Mesothelial cell of epicardium (in vitro differentiated cells): ENCODE measurements at regions not wholly inside any gene's neighbourhood (a gene's known extent, or its start where the extent isn't known, plus 50 kb on each side); places are given as distances from the start of the nearest gene placed in this dataset.

Experiments used
- DNase-seq, 2 experiments: peaks; one replicate each; pipeline ENCODE4 v3.0.0; 2021; ENCODE audit warnings: low spot score in 2 of 2; ENCODE audit not compliant: unreplicated experiment in 2 of 2
- H3K27ac Mint-ChIP-seq: 2 replicates; pipeline ENCODE4 v1.8.0; 2021; ENCODE audit warnings: mixed read lengths
- H3K27me3 Mint-ChIP-seq: 2 replicates; pipeline ENCODE4 v1.8.0; 2021; ENCODE audit warnings: low read depth, mixed read lengths
- H3K36me3 Mint-ChIP-seq: 2 replicates; pipeline ENCODE4 v1.8.0; 2021; ENCODE audit warnings: mixed read lengths
- H3K4me1 Mint-ChIP-seq: 2 replicates; pipeline ENCODE4 v1.8.0; 2021; ENCODE audit warnings: mixed read lengths
- H3K4me3 Mint-ChIP-seq: 2 replicates; pipeline ENCODE4 v1.8.0; 2021; ENCODE audit warnings: mild to moderate bottlenecking, moderate library complexity, mixed read lengths
- H3K9me3 Mint-ChIP-seq: 2 replicates; pipeline ENCODE4 v1.8.0; 2021; ENCODE audit warnings: mixed read lengths
- TF ChIP-seq, protein P1 (sequence below): fragments of 200-600 bp; sonication (generic); IDR thresholded peaks from one replicate; pipeline ENCODE4 v1.5.0; 2021; ENCODE audit warnings: antibody characterized with exemption; ENCODE audit not compliant: unreplicated experiment

DNA sequence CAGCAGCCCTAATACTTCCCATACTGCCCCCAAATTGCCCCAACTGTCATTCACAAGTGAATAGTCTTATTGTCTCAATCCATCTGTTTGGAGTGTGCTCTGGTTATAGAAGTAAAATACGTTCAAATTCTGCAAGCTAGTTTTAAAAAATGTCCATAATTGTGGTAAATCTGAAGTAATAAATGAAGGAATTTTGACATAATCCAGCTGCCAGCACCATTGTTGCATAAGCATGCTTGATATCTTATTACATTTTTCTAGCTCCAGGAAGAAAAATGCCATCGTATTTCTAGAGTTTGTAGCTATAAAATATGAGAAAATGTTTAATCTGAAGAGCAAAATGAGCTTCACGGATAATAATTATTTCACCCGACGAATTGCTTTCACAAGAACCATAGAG is 664.7 kb downstream of the RFPL4B start:
- Mint-ChIP-seq H3K27ac (peak overlapping the region; percentile 65), H3K4me1 (peaks cover 43% of the 10 kb centered on the region), H3K27me3 (no peaks in the 10 kb centered on the region), H3K4me3 (no peak overlapping the region), H3K36me3 (no peaks in the 10 kb centered on the region), H3K9me3 (no peaks in the 10 kb centered on the region)
- TF ChIP-seq, protein P1, sequence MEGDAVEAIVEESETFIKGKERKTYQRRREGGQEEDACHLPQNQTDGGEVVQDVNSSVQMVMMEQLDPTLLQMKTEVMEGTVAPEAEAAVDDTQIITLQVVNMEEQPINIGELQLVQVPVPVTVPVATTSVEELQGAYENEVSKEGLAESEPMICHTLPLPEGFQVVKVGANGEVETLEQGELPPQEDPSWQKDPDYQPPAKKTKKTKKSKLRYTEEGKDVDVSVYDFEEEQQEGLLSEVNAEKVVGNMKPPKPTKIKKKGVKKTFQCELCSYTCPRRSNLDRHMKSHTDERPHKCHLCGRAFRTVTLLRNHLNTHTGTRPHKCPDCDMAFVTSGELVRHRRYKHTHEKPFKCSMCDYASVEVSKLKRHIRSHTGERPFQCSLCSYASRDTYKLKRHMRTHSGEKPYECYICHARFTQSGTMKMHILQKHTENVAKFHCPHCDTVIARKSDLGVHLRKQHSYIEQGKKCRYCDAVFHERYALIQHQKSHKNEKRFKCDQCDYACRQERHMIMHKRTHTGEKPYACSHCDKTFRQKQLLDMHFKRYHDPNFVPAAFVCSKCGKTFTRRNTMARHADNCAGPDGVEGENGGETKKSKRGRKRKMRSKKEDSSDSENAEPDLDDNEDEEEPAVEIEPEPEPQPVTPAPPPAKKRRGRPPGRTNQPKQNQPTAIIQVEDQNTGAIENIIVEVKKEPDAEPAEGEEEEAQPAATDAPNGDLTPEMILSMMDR, result no peak
- DNase-seq, result no peak

DNA sequence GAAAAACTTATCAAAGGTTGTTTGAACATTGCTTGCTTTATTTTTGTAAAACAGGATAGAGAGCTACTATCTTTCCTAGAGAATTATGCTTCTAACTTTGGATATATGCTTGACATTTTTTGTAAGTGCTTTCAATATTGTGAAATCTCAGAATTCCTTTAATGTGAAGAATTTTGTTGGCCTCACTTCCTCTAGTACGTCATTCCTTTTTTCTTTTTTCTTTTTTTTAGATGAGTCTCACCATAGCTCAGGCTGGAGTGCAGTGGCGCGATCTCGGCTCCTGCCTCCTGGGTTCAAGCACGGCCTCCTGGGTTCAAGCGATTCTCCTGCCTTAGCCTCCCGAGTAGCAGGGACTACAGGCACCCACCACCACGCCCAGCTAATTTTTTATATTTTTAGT is 668.1 kb downstream of the RFPL4B start:
- Mint-ChIP-seq H3K27me3 (no peaks in the 10 kb centered on the region), H3K4me1 (peaks cover 51% of the 10 kb centered on the region), H3K9me3 (no peaks in the 10 kb centered on the region), H3K4me3 (no peak overlapping the region), H3K36me3 (no peaks in the 10 kb centered on the region), H3K27ac (peak overlapping the region; percentile 19)
- TF ChIP-seq, protein P1, result no peak
- DNase-seq, result no peak

DNA sequence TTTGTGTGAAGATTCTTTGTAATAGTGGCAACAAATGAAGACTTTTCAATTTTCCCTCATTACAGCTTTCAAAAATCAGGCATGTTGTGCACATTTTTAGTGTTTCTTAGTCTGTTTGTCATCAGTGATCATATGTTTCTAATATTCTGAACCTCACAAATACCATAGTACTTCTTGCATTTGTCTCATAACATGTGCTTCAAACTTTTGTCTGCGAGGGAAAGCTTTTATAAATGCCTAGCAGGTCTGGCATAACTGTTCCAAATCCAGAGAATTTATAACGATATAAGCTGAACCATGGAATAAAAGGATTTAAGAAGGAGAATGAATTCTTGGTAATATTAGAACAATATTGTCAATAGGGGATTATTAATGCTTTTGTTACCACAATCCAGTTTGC is 670.2 kb downstream of the RFPL4B start:
- Mint-ChIP-seq H3K4me1 (peaks cover 31% of the 10 kb centered on the region), H3K27ac (no peak overlapping the region), H3K36me3 (no peaks in the 10 kb centered on the region)

DNA sequence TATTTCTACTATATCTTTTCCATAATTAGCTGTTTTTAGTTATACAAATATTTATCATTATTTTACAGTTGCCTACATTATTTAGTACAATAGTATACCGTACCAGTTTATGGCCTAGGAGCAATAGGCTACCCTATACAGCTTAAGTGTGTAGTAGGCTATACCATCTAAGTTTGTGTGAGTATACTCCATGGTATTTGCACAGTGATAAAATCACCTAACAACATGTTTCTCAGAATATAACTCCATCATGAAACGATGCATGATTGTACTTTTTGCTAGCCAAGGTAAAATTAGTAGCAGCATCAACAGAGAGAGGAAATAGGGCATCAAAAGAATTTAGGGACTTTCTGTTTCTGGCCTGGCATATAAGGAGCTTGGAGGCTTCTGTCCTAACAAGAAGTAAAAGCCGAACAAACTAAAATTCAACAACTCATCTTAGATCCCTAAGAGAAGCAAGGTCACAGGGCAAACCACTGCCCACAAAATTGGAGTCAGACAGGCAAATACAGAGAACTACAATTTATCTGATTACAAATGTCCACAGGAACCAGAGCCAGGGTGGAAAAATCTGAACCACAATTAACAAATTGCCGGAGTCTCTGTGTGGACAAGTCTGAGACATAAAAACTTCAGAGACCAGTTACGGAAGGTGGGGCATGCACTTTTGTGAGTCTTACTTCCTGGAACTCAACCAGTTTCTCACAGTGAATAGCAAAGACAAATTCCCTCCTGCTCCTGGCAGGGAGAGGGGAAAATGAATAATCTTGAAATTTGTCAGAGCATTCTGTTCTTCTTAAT is 671.4 kb downstream of the RFPL4B start:
- Mint-ChIP-seq H3K9me3 (no peaks in the 10 kb centered on the region), H3K27ac (peak overlapping the region; percentile 81), H3K27me3 (no peaks in the 10 kb centered on the region), H3K36me3 (no peaks in the 10 kb centered on the region), H3K4me3 (no peak overlapping the region), H3K4me1 (peaks cover 21% of the 10 kb centered on the region)
- DNase-seq, result no peak
- TF ChIP-seq, protein P1, result no peak

More for the DNA sequence above, 670.2 kb downstream of the RFPL4B start:
- Mint-ChIP-seq H3K4me3 (no peak overlapping the region), H3K27me3 (no peaks in the 10 kb centered on the region), H3K9me3 (no peaks in the 10 kb centered on the region)
- TF ChIP-seq, protein P1, result no peak
- DNase-seq, result no peak

DNA sequence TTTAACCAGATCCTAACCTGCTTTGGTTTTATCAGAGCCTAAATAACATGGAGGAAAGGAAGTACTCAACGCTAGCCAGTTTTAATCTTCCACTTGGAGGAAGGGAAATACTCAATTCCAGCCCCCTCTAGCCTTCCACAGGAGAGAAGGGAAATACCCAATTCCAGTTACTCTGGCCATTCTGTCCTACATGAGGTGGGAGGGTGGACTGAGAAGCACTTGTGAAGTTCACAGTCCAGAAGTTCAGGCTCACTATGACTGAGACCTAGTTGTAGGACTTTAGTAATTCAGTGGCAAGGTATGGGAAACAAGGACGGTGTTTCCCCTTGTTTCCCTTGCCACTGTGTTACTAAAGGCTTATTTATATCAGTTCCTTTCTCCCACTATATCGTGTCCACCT is 672.0 kb downstream of the RFPL4B start:
- Mint-ChIP-seq H3K9me3 (no peaks in the 10 kb centered on the region), H3K27ac (peak overlapping the region; percentile 81)

More for the DNA sequence above, 672.0 kb downstream of the RFPL4B start:
- H3K36me3 Mint-ChIP-seq, result no peaks in the 10 kb centered on the region
- peaks cover 19% of the 10 kb centered on the region for H3K4me1 Mint-ChIP-seq
- TF ChIP-seq, protein P1, result no peak
- DNase-seq, result no peak
- H3K27me3 Mint-ChIP-seq, result no peaks in the 10 kb centered on the region
- H3K4me3 Mint-ChIP-seq, result no peak overlapping the region
